HEK293 (cell line): ENCODE measurements at regions not wholly inside any gene's neighbourhood (a gene's known extent, or its start where the extent isn't known, plus 50 kb on each side); places are given as distances from the start of the nearest gene placed in this dataset.

Source experiments
- CTCF ChIA-PET: fragments of 350-600 bp; formaldehyde crosslinking; extraction: SDS; loops from one replicate; lab custom pipeline; 2021; ENCODE audit warnings: antibody characterized with exemption; lab: Yijun Ruan, JAX
- POLR2A ChIA-PET: fragments of 300-600 bp; formaldehyde crosslinking; extraction: SDS; loops from one replicate; lab custom pipeline; 2020; ENCODE audit warnings: antibody characterized with exemption, inconsistent platforms; lab: Yijun Ruan, JAX
- H3K27ac ChIP-seq: fragments of 200-500 bp; sonication (Bioruptor generic); 2 replicates; pipeline ENCODE4 v1.5.1; 2014; ENCODE audit warnings: low read depth, low read length, control low read depth, inconsistent platforms; ENCODE audit errors: extremely low read depth
- H3K36me3 ChIP-seq, 2 experiments: fragments of 200-500 bp in 1 of 2; sonication (Bioruptor generic) in 1 of 2; 1 replicate in 1 of 2; 2 replicates in 1 of 2; pipeline ENCODE4 v1.5.1; 2014 to 2017; ENCODE audit warnings: inconsistent platforms in 2 of 2, low read length in 2 of 2; ENCODE audit not compliant: control insufficient read depth in 2 of 2, insufficient read depth in 1 of 2
- H3K4me1 ChIP-seq: fragments of 200-500 bp; sonication (Bioruptor generic); 2 replicates; pipeline ENCODE4 v1.5.1; 2014; ENCODE audit warnings: mild to moderate bottlenecking, low read length, inconsistent platforms; ENCODE audit not compliant: control insufficient read depth, insufficient read depth
- H3K4me3 ChIP-seq: 2 replicates; pipeline ENCODE4 v1.5.1; 2011; ENCODE audit warnings: low read depth, mild to moderate bottlenecking, control low read depth, low read length, moderate library complexity
- H3K9me3 ChIP-seq: fragments of 200-500 bp; sonication (Bioruptor generic); 2 replicates; pipeline ENCODE4 v1.5.1; 2014; ENCODE audit warnings: low read depth, low read length, inconsistent platforms; ENCODE audit not compliant: control insufficient read depth, insufficient read depth
- BCL6B ChIP-seq: fragments of 450-650 bp; formaldehyde crosslinking; IDR thresholded peaks from 2 replicates; pipeline ENCODE4 v1.5.1; 2017; ENCODE audit warnings: missing biosample characterization, missing genetic modification characterization
- FEZF1 ChIP-seq: fragments of 450-650 bp; formaldehyde crosslinking; IDR thresholded peaks from 2 replicates; pipeline ENCODE4 v1.5.1; 2016; ENCODE audit warnings: missing biosample characterization, missing genetic modification characterization
- GLIS1 ChIP-seq: fragments of 450-650 bp; formaldehyde crosslinking; IDR thresholded peaks from 2 replicates; pipeline ENCODE4 v1.5.1; 2016; ENCODE audit warnings: missing biosample characterization, missing genetic modification characterization
- GLIS2 ChIP-seq: fragments of 450-650 bp; formaldehyde crosslinking; IDR thresholded peaks from 2 replicates; pipeline ENCODE4 v1.5.1; 2016; ENCODE audit warnings: missing biosample characterization, missing genetic modification characterization
- HOXD13 ChIP-seq: sonication (generic); formaldehyde crosslinking; IDR thresholded peaks from 2 replicates; pipeline ENCODE4 v1.8.0; 2022; ENCODE audit warnings: missing genetic modification reagents, borderline replicate concordance
- IKZF3 ChIP-seq: fragments of 450-650 bp; IDR thresholded peaks from 2 replicates; pipeline ENCODE4 v1.5.0; 2018; ENCODE audit warnings: missing biosample characterization, mild to moderate bottlenecking, missing genetic modification characterization, moderate library complexity
- INSM2 ChIP-seq: fragments of 450-650 bp; formaldehyde crosslinking; IDR thresholded peaks from 2 replicates; pipeline ENCODE4 v1.5.1; 2016; ENCODE audit warnings: missing biosample characterization, missing genetic modification characterization
- OSR2 ChIP-seq: fragments of 450-650 bp; formaldehyde crosslinking; IDR thresholded peaks from 2 replicates; pipeline ENCODE4 v1.5.1; 2016; ENCODE audit warnings: missing biosample characterization, missing genetic modification characterization
- SALL2 ChIP-seq: fragments of 450-650 bp; formaldehyde crosslinking; IDR thresholded peaks from 2 replicates; pipeline ENCODE4 v1.5.0; 2017; ENCODE audit warnings: missing biosample characterization, mild to moderate bottlenecking, missing genetic modification characterization, borderline replicate concordance
- SETDB1 ChIP-seq: IDR thresholded peaks from one replicate; pipeline ENCODE4 v1.6.1; 2017; ENCODE audit warnings: mild to moderate bottlenecking, low read length, moderate library complexity, mixed read lengths; ENCODE audit not compliant: insufficient read length
- TCF7L2 ChIP-seq: IDR thresholded peaks from 2 replicates; pipeline ENCODE4 v1.6.1; 2011; ENCODE audit warnings: low read depth, mild to moderate bottlenecking, inconsistent platforms, low read length, moderate library complexity, borderline replicate concordance
- TRIM28 ChIP-seq: IDR thresholded peaks from 2 replicates; pipeline ENCODE4 v1.6.1; 2011; ENCODE audit warnings: low read length, control low read depth, borderline replicate concordance
- TSHZ1 ChIP-seq: fragments of 450-650 bp; formaldehyde crosslinking; IDR thresholded peaks from 2 replicates; pipeline ENCODE4 v1.5.1; 2016; ENCODE audit warnings: missing biosample characterization, missing genetic modification characterization, borderline replicate concordance
- YY1 ChIP-seq: fragments of 450-650 bp; formaldehyde crosslinking; IDR thresholded peaks from 2 replicates; pipeline ENCODE4 v1.5.1; 2018; ENCODE audit warnings: missing biosample characterization, missing genetic modification characterization
- ZFHX2 ChIP-seq: fragments of 450-650 bp; formaldehyde crosslinking; conservative IDR thresholded peaks from 2 replicates; pipeline ENCODE4 v1.5.1; 2016; ENCODE audit warnings: missing biosample characterization, missing genetic modification characterization
- ZFP3 ChIP-seq: fragments of 450-650 bp; formaldehyde crosslinking; IDR thresholded peaks from 2 replicates; pipeline ENCODE4 v1.5.1; 2016; ENCODE audit warnings: low read depth, missing biosample characterization, missing genetic modification characterization
- ZIC2 ChIP-seq: fragments of 450-650 bp; formaldehyde crosslinking; IDR thresholded peaks from 2 replicates; pipeline ENCODE4 v1.5.1; 2016; ENCODE audit warnings: missing biosample characterization, missing genetic modification characterization
- ZNF214 ChIP-seq: fragments of 450-650 bp; formaldehyde crosslinking; IDR thresholded peaks from 2 replicates; pipeline ENCODE4 v1.5.1; 2017; ENCODE audit warnings: missing biosample characterization, mild to moderate bottlenecking, missing genetic modification characterization, borderline replicate concordance
- ZNF239 ChIP-seq: fragments of 450-650 bp; formaldehyde crosslinking; IDR thresholded peaks from 2 replicates; pipeline ENCODE4 v1.5.1; 2016; ENCODE audit warnings: missing biosample characterization, missing genetic modification characterization
- ZNF350 ChIP-seq: fragments of 450-650 bp; formaldehyde crosslinking; IDR thresholded peaks from 2 replicates; pipeline ENCODE4 v1.5.0; 2017; ENCODE audit warnings: missing biosample characterization, mild to moderate bottlenecking, missing genetic modification characterization
- ZNF404 ChIP-seq: fragments of 450-650 bp; formaldehyde crosslinking; IDR thresholded peaks from 2 replicates; pipeline ENCODE4 v1.5.1; 2017; ENCODE audit warnings: missing biosample characterization, missing genetic modification characterization
- ZNF501 ChIP-seq: fragments of 450-650 bp; formaldehyde crosslinking; IDR thresholded peaks from 2 replicates; pipeline ENCODE4 v1.5.1; 2016; ENCODE audit warnings: missing biosample characterization, missing genetic modification characterization
- ZNF521 ChIP-seq: fragments of 450-650 bp; formaldehyde crosslinking; IDR thresholded peaks from 2 replicates; pipeline ENCODE4 v1.5.1; 2017; ENCODE audit warnings: missing biosample characterization, mild to moderate bottlenecking, missing genetic modification characterization
- ZNF561 ChIP-seq: fragments of 450-650 bp; IDR thresholded peaks from 2 replicates; pipeline ENCODE4 v1.5.1; 2018; ENCODE audit warnings: missing biosample characterization, missing genetic modification characterization, borderline replicate concordance
- ZNF654 ChIP-seq: fragments of 450-650 bp; formaldehyde crosslinking; IDR thresholded peaks from 2 replicates; pipeline ENCODE4 v1.5.1; 2016; ENCODE audit warnings: low read depth, missing biosample characterization, missing genetic modification characterization
- ZNF843 ChIP-seq: fragments of 450-650 bp; formaldehyde crosslinking; IDR thresholded peaks from 2 replicates; pipeline ENCODE4 v1.5.1; 2016; ENCODE audit warnings: missing biosample characterization, missing genetic modification characterization
- ZSCAN30 ChIP-seq: fragments of 450-650 bp; IDR thresholded peaks from 2 replicates; pipeline ENCODE4 v1.5.1; 2018; ENCODE audit warnings: missing biosample characterization, mild to moderate bottlenecking, missing genetic modification characterization, moderate library complexity

- H3K4me3 ChIP-seq: no peak overlapping the region
- ChIA-PET POLR2A (no interaction called here), CTCF (no interaction called here)
- no peaks in the 10 kb centered on the region for H3K4me1 ChIP-seq
- TF ChIP-seq HOXD13 (CRISPR knock-in tag) (no peak), INSM2 (tag by site-specific recombination) (no peak)
- no peaks in the 10 kb centered on the region for H3K36me3 ChIP-seq
- no peak overlapping the region for H3K27ac ChIP-seq
- no peaks in the 10 kb centered on the region for H3K9me3 ChIP-seq
These were observed 307.5 kb downstream of the TBC1D4 start for GRCh38 chr13:75174481-75174880.

- H3K9me3 ChIP-seq: no peaks in the 10 kb centered on the region
- POLR2A ChIA-PET: no interaction called here
- TF ChIP-seq FEZF1 (tag by site-specific recombination) (peak; percentile 97), TRIM28 (peak; percentile 99), ZNF239 (no peak), SALL2 (no peak), ZFHX2 (tag by site-specific recombination) (no peak), IKZF3 (tag by site-specific recombination) (0 out of 2 replicates have a peak, but pooled peaks have one; percentile 55), ZNF214 (tag by site-specific recombination) (no peak), ZFP3 (no peak), ZSCAN30 (tag by site-specific recombination) (peak; percentile 86), SETDB1 (peak; percentile 26), ZNF843 (tag by site-specific recombination) (peak; percentile 68; the same call in 1 of the 2 replicates), ZNF654 (tag by site-specific recombination) (no peak), YY1 (tag by site-specific recombination) (no peak), ZNF501 (tag by site-specific recombination) (peak; percentile 40; the same call in 1 of the 2 replicates), ZNF521 (no peak), ZNF561 (tag by site-specific recombination) (peak; percentile 90), GLIS1 (peak; percentile 96), BCL6B (no peak), ZNF404 (tag by site-specific recombination) (no peak), OSR2 (tag by site-specific recombination) (peak; percentile 56), ZNF350 (tag by site-specific recombination) (no peak), TSHZ1 (no peak), ZIC2 (tag by site-specific recombination) (peak; percentile 81), GLIS2 (tag by site-specific recombination) (peak; percentile 68; the same call in 1 of the 2 replicates), TCF7L2 (peak; percentile 61)
These were observed 308.3 kb downstream of the TBC1D4 start for GRCh38 chr13:75173457-75174356.

More at GRCh38 chr13:75173457-75174356, 308.3 kb downstream of the TBC1D4 start:
- Histone ChIP-seq H3K4me1 (no peaks in the 10 kb centered on the region), H3K4me3 (no peak overlapping the region), H3K27ac (peak overlapping the region; percentile 0; the same call in 1 of the 2 replicates), H3K36me3 (no peaks in the 10 kb centered on the region)
- CTCF ChIA-PET: no interaction called here
